Right ventricle myocardium inferior (tissue), 1 donor: ENCODE measurements at regions not wholly inside any gene's neighbourhood (a gene's known extent, or its start where the extent isn't known, plus 50 kb on each side); places are given as distances from the start of the nearest gene placed in this dataset.

Source experiments
- ATAC-seq: fragments of 200-7000 bp; cut with Tn5 transposase; one replicate; pipeline ENCODE4 v1.9.1; 2020; ENCODE audit warnings: mild to moderate bottlenecking, moderate library complexity
- DNase-seq: peaks from one replicate; pipeline ENCODE4 v3.0.0; 2021; ENCODE audit errors: missing footprints
- intact Hi-C: fragments of 100-400 bp; cut with DNase I; formaldehyde crosslinking; loops from one replicate; pipeline ENCODE4 v1.11.0; 2022
- donor health status: DM: no; HTN: yes; CAD: no; lungs with severe emphysema.

DNA sequence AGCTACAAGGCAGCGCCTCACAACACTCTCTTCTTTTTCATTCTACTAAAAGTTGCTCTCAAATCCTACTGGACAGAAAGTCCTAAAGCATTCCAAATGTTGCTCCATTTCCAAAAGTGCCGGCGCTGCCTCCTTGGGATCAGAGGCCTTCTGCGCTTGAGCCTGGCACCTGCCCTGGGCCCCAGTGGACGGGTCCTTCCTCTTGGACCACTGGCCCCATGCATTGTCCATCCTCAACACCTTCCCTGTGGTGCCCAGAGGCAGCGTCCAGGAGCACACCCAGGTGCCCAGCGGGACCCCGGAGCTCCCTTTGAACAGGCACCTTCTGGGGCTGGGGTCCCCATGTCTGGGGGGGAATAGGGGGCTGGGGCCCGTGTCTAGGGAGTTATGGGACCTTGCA lies 205.2 kb downstream of the ERMARD start:
- DNase-seq, result no peak
- intact Hi-C loops, result loop anchor here (5.0 kb wide), 1 partner anchor 571 kb away; no protein-coding TSS in a partner anchor
- no peak for ATAC-seq

DNA sequence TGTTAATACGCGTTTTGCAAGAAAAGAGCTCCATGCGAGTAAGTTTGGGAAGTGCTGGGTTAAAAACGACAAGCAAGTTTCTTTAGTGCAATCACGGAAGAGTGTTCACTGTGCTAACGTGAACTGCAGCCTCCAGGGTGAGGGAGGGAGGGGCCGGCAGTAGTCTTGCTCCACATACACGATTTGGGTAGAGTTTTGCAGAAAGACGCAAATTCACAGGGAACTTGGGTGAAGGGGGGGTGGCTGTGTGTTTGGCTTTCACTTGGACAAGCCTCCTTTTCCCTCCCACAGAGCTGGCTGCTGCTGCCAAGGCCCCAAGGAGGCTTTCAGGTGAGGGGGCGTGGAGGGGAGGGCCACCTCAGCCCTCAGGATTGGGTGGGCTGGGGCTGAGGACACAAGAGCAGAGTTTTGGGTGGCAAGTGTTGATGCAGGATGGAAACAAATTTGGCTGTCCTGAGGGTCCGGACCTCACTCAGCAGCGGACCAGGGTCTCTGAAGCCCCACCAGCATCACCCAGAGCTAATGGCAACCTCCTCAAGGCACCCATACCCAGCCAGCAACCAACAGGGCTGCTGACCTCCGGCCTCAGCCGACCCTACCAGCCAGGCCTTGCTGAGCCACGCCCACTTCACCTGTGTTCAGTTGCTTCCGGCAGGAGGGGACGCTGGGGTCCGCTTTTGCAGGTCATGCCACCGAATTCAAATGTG lies 204.5 kb downstream of the ERMARD start:
- ATAC-seq (no peak), DNase-seq (no peak)
- intact Hi-C loops, result loop anchor here (5.0 kb wide), 1 partner anchor 571 kb away; no protein-coding TSS in a partner anchor

DNA sequence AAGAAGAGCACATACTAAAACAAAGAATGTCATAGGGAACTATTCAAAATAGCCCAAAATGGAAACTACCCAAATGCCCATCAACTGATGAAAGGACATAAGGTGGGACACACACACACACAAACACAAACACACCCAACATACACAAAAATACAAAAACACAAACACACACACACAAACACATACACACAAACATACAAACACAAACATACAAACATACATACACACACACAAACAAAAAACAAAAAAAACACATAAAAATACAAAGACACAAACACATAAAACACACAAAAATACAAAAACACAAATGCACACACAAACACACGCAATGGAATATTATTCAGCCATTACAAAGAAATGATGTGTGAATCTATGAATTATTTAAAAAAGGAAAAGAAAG lies 203.6 kb downstream of the ERMARD start:
- intact Hi-C loops, result loop anchor here (5.0 kb wide), 1 partner anchor 572 kb away; no protein-coding TSS in a partner anchor
- DNase-seq, result no peak

DNA sequence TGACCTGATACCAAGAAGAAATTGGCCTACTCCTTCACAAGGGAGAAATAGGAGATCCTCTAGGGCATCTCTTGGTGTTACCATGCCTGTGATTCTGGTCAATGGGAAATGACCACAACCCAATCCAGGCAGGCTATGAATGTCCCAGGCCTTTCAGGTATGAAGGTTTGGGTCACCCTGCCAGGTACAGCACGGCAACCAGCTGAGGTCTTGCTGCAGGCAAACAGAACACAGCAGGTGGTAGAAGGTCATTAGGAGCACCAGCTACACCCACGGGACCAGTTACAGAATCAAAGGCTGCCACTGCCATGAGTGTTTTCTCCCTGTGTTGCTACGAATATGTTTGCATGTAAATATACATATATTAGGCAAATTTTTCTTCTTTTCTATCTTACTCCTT lies 202.3 kb downstream of the ERMARD start:
- DNase-seq (no peak), ATAC-seq (peak; percentile 34)
- intact Hi-C loops, result no loop called here

More for the DNA sequence above, 203.6 kb downstream of the ERMARD start:
- ATAC-seq, result no peak

DNA sequence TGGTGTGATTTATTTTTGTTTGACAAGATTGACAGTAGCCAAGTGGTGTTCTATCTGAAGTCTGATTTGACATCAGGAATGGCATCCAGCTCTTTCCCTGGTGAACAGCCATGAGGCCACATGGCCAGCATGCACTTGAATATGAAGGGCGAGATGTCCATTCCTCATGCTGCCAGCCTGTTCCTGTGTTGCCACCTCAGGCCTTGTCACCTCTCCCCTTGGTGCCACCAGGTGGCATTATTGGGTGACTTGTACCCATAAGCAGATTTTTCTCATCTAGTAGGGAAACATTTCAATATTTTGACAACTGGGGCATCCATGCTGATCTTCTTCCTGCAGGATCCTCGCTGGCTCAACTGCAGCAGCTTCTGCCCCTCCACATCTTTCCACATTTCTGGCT lies 199.1 kb downstream of the ERMARD start:
- ATAC-seq, result peak; percentile 31
- intact Hi-C loops, result no loop called here

DNA sequence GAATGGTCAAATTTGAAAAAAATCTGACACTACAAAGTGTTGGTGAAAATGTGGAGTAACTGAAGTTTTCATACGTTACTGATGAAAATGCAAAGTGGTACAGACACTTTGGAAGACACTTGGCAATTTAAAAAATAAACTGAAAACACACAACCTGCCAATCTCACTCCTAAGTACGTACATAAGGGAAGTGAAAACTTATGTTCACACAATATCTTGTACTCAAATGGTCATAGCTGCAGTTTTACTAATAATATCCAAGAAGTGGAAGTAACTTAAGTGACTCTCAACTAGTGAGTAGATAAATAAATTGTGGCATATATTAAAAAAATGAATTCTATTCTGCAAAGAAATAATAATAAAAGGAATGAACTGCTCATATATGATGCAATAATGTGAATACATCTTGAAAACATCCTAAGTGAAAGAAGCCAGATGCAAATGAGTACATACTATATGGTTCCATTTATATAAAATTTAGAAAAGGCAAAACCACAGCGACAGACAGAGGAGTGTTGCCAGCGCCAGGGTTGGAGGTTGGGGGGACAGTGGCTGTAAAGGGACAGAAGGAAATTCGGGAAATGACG lies 198.2 kb downstream of the ERMARD start:
- no peak for ATAC-seq

More for the DNA sequence above, 199.1 kb downstream of the ERMARD start:
- no peak for DNase-seq

DNA sequence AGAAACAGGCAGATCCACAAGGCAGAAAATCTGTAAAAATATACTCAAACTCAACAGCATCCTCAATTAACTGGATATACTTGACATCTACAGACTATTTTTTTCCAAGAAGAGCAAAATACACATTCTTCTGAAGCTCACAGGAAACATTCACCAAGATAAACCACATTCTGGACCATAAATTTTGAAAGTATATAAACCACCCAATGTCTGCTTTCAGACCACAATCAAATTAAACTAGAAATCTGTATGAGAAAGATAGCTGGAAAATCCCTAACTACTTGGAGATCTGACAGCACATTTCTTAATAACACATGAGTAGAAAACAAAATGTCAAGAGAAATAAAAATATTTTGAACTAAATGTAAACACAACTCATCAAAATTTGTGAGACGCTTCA lies 195.5 kb downstream of the ERMARD start:
- DNase-seq, result no peak
- ATAC-seq, result no peak
- intact Hi-C loops, result no loop called here

More for the DNA sequence above, 198.2 kb downstream of the ERMARD start:
- DNase-seq, result no peak
- intact Hi-C loops, result no loop called here

DNA sequence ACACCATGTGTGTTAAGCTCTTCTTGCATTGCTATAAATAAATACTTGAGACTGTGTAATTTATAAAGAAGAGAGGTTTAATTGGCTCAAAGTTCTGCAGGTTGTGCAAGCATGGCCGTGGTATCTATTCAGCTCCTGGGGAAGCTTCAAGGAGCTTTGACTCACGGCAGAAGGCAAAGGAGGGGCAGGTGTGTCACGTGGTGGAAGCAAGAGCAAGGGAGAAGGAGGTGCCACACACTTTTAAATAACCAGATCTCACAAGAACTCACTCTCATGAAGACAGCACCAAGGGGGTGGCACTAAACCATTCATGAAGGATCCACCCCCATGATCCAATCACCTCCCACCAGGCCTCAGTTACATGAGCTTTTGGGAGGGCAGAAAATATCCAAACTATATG lies 193.7 kb downstream of the ERMARD start:
- DNase-seq, result no peak
- ATAC-seq, result no peak
- intact Hi-C loops, result no loop called here

DNA sequence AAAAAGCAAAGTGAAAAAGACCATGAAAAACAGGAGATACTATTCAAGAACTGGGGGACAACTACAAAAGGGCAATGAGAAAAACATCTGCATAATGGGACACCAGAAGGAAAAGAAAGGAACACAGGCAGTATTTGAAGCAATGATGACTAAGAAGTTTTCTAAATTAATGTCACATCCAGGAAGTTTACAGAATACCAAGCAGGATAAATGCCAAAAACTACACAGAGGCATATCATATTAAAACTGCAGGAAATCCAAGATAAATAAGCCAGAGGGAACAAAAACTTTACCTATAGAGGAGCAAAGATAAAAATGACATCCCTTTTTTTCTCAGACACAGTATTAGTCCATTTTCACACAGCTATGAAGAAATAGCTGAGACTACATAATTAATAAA lies 193.0 kb downstream of the ERMARD start:
- DNase-seq, result no peak
- intact Hi-C loops, result no loop called here
- no peak for ATAC-seq

DNA sequence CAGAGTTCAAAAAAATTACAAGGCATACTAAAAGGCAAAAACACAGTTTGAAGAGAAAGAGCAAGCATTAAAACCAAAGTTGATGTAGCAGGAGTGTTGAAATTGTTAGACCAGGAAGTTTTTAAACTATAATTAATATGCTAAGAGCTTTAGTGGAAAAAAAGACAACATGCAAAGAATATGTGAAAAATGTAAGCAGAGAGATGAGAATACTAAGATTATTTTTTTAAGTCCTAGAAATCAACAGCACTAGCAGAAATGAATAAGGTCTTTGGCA lies 192.6 kb downstream of the ERMARD start:
- intact Hi-C loops, result no loop called here
- ATAC-seq, result no peak
- DNase-seq, result no peak

DNA sequence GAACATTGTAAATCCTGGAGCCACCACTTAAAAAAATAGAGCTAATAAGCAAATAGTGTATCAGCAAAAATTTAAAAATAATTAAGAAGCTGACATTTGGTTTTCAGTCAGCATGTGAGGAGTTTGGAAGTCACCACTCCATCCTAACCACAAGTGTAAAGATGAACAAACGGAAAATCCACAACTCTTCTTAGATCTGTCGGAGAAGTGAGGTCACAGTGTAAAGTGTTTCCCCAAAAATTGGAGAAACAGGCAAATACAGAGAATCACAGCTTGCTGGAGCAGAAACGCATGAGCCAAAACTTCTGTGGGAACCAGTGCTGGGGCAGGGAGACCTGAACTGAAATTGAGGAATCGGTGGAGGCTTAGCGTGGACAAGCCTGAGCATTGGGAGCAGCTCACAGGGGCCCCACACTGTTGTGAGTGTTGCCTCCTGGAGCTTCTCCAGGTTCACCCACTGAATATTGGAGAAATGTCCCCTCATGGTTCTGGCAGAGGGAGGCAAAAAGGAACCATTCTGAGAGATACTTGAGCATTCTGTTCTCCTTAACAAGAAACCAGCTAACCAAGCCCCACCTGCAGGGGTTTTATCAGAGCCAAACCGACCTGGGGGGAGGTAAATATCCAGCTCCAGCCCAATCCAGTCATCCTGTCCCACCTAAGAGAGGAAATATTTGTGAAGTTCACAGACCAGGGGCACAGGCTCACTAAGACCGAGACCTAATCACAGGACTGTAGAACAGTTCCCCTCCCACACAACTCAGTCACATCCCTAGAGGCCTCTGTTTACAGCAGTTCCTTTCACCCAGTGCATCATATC lies 192.0 kb downstream of the ERMARD start:
- no peak for ATAC-seq
- intact Hi-C loops, result no loop called here
- no peak for DNase-seq

DNA sequence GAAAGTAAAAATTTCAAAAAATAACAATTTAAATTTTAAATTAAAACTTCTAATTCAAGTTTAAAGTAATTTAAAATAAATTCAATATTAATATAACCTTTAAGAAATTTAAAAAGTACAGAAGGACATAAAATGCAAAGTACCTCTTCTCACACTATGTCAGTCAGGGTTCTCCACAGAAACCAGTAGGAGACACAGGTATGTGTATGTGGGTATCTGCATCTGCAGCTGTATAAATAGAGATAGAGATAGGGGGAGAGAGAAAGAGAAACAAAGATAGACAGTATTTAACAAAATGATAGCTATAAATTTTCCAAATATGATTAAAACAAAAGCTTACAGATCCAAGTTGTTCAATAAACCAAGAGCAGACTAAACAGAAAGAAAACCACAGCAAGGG lies 190.8 kb downstream of the ERMARD start:
- ATAC-seq, result no peak
- DNase-seq, result no peak
- intact Hi-C loops, result no loop called here

DNA sequence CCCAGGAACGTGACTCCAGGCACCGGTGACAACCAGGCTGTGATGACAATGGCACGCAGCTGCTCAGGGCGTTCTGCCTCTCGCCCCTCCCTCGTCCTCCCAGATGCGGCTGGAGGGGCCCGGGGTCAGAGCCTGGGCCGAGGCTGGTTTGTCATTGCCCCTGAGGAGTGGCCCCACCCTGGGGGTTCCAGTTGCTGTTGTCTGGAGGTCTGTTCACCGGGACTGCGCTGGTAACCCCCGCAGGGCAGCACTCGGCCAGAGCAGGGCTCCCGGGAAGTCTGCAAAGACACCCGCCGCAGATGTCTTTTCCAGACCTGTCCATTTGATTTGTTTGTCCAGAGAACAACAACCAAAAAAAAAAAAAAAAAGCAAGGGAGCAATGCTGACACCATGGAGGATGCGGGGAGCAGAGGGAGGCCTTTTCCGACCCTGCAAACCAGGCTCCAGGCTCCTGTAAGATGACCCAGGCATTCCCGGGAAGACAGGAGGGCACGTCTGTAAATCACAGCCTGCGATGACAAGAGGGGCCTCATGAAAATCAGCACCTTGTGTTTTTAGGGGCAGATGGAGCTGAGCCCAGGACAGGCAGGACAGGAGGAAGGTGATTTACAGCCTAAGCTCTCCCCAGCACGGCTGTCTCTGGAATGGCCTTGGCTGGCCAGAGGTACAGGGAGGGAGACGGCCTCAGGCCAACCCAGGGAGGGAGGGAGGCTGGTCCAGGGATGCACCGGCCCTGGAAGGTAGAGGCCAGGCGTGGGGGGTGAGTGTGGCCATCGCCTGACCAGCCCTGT lies 189.3 kb downstream of the ERMARD start:
- ATAC-seq (no peak), DNase-seq (no peak)
- intact Hi-C loops, result no loop called here

DNA sequence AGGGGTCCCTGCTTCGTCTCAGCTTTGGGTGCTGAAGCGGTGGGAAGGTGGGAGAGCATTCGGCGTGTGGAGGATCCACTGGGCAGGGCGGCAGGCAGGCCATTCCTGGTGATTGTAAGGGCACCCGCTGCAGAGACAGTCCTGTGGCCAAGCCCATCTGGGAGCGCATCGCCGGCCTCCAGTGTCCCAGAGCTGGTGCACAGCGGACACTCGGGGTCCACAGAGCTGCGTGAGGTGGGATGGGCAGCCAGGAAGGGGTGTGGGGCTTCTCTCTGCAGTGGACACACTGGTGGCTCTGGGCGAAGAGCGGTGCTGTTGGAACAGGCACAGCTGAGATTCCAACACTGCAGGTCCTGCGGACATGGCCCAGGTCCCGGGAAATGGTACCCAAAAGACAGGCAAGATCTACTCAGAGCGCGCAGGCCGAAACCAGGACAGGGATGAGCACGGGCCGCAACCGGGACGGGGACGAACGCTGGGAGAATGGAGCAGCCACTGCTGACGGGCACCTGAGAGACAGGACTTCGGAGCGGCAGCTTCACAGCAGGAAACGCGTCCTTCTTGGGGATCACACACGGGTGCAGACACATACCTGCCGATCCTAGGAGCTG lies 188.2 kb downstream of the ERMARD start:
- no peak for ATAC-seq
- intact Hi-C loops, result no loop called here
- DNase-seq, result no peak

DNA sequence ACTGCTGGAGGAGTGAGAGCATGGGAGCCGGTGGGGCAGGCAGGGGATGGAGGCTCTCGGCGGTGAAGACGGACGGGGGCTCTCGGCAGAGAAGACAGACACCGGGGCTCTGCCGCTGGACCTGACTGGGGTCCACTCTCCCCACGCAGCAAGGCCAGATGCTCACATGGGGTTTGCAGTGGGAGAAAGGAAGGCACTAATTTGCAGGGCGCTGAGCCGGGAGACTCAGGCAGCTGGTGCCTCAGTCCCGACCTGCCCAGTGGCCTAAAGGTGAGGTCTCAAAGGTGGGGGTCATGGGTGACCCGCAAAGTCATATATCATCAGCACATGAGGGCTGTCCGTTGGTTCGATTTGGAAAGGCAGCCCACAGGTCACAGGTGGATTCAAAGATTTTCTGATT lies 187.3 kb downstream of the ERMARD start:
- intact Hi-C loops, result no loop called here
- DNase-seq (no peak), ATAC-seq (no peak)

DNA sequence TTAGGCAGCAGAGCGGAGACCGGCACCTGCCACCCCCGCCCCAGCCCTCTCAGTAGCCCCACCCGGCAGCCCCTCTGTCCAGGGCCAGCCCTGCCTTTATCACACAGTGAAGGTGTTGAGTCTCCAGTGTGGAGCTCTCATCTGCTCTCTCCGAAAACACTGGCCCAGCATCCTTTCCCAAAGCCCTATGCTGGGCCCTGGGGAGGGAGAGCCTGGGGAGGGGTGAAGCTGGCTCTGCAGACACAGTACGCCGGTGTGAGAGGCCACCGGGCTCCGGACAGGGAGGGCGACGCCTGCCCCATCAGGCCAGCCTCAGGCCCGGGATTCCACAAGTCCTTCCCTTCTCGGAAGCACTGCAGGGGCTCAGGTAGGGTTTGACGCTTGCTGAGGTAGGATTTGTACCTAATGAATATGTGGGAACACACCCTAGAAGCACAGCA lies 186.9 kb downstream of the ERMARD start:
- no peak for DNase-seq
- intact Hi-C loops, result no loop called here
- no peak for ATAC-seq

DNA sequence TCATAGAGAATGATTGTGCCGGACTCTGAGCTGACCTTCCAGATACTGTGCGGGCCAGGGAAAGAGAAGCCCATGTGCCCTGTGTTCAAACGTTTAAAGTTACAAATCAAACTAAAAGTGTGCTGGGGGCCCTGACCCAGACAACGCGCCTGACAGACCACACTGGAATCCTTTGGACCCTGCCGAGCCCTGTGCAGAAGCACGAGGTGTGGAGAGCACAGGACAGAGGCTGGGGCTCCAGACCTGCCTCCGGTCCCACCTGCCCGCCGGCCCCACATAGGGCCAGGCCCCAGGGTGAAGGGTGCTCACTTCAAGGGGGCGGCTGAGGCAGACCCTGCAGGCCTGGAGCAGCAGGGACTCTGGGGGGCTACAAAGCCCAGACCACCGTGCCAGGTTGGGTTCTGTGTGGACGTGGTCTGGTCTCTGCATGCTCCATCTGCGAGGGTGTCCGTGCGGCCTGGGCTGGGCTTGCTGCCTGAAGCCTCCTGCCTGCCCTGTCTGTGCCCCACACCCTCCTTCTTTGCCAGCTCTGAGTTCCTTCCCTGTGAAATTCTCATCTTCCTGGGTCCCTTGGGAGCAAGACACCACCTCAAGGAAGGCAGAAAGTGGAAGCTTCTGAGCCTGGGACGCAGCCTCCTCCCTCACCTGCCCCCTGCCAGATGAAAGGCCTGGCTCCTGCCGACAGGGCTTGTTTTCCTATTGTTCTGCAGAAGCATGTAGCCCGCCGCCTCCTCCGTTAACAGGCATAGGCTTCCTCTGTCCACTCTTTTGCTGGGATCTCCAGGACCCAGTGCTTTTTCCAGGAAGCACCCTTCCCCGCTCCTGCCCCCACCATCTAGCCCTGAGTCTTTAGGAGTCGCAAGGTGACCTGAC lies 186.2 kb downstream of the ERMARD start:
- DNase-seq, result no peak
- intact Hi-C loops, result no loop called here
- no peak for ATAC-seq
